Activated naive CD8-positive, alpha-beta T cell treated with anti-CD3 and anti-CD28 coated beads for 36 hours (primary cell): ENCODE measurements at regions not wholly inside any gene's neighbourhood (a gene's known extent, or its start where the extent isn't known, plus 50 kb on each side); places are given as distances from the start of the nearest gene placed in this dataset.
"Not testable (repeated sequence)": the region's sequence is repeated elsewhere in the genome, so short reads cannot be mapped to it uniquely, and the experiment has no call there.

Experiments
- DNase-seq: peaks from one replicate; pipeline ENCODE4 v3.0.0; 2021
- H3K27ac Mint-ChIP-seq: one replicate; pipeline ENCODE4 v1.8.0; 2022; ENCODE audit warnings: mild to moderate bottlenecking, moderate library complexity, mixed read lengths
- H3K27me3 Mint-ChIP-seq: one replicate; pipeline ENCODE4 v1.8.0; 2022; ENCODE audit warnings: mild to moderate bottlenecking, mixed read lengths
- H3K36me3 Mint-ChIP-seq: one replicate; pipeline ENCODE4 v1.8.0; 2021; ENCODE audit warnings: mild to moderate bottlenecking, mixed read lengths
- H3K4me1 Mint-ChIP-seq: one replicate; pipeline ENCODE4 v1.8.0; 2021; ENCODE audit warnings: mixed read lengths
- H3K4me3 Mint-ChIP-seq: one replicate; pipeline ENCODE4 v1.8.0; 2022; ENCODE audit warnings: mild to moderate bottlenecking, moderate library complexity, mixed read lengths
- H3K9me3 Mint-ChIP-seq: one replicate; pipeline ENCODE4 v1.8.0; 2022; ENCODE audit warnings: mixed read lengths

- Mint-ChIP-seq H3K4me1 (no peaks in the 10 kb centered on the region), H3K4me3 (no peak overlapping the region), H3K9me3 (no peaks in the 10 kb centered on the region), H3K36me3 (no peaks in the 10 kb centered on the region), H3K27me3 (no peaks in the 10 kb centered on the region), H3K27ac (no peak overlapping the region)
- no peak for DNase-seq
Observed at GRCh38 chr2:18971628-18972027, 382.3 kb upstream of the NT5C1B start.

DNA sequence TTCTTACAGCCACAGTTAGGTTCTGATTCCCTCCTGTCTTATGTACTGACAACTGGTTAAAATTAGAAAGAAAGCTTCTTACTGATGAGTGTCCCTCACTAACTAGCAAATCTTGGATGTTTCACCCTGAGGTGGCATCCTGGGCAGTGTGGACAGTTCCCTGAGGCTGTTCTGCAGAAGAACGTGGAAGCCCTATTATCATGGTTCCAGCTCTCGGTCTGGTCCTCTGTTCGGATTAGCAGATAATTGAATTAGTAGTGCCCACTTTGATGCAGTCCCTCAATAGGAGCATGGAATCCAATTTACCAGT, 381.7 kb upstream of the NT5C1B start:
- no peaks in the 10 kb centered on the region for H3K27me3 Mint-ChIP-seq
- no peaks in the 10 kb centered on the region for H3K4me1 Mint-ChIP-seq
- no peak for DNase-seq
- no peaks in the 10 kb centered on the region for H3K9me3 Mint-ChIP-seq
- no peaks in the 10 kb centered on the region for H3K36me3 Mint-ChIP-seq
- no peak overlapping the region for H3K27ac Mint-ChIP-seq
- H3K4me3 Mint-ChIP-seq, result no peak overlapping the region

DNA sequence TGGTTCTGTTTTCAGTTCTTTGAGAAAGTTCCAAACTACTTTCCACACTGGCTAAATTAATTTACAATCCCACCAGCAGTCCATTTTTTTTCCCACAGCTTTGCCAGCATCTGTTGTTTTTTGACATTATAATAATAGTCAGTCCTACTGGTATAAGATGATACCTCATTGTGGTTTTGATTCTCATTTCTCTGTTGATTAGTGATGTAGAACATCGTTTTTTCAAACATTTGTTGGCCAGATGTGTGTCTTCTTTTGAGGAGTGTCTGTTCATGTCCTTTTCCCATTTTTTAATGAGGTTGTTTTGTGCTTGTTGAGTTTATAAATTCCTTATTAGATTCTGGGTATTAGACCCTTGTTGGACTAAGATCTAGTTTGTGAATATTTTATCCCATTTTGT, 376.8 kb upstream of the NT5C1B start:
- H3K4me3 Mint-ChIP-seq, result no peak overlapping the region
- no peak overlapping the region for H3K27ac Mint-ChIP-seq
- DNase-seq, result no peak
- H3K27me3 Mint-ChIP-seq, result no peaks in the 10 kb centered on the region
- peaks cover 7% of the 10 kb centered on the region for H3K9me3 Mint-ChIP-seq
- H3K4me1 Mint-ChIP-seq, result no peaks in the 10 kb centered on the region
- H3K36me3 Mint-ChIP-seq, result peaks cover 7% of the 10 kb centered on the region

DNA sequence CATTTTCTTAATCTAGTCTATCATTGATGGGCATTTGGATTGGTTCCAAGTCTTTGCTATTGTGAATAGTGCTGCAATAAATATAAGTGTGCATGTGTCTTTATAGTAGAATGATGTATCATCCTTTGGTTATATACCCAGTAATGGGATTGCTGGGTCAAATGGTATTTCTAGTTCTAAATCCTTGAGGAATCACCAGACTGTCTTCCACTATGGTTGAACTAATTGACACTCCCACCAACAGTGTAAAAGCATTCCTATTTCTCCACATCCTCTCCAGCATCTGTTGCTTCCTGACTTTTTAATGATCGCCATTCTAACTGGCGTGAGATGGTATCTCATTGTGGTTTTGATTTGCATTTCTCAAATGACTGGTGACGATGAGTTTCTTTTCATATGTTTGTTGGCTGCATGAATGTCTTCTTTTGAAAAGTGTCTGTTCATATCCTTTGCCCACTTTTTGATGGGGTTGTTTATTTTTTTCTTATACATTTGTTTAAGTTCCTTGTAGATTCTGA, 374.4 kb upstream of the NT5C1B start:
- not testable (repeated sequence) for H3K27ac Mint-ChIP-seq, H3K4me1 Mint-ChIP-seq, H3K9me3 Mint-ChIP-seq, H3K4me3 Mint-ChIP-seq, DNase-seq, H3K27me3 Mint-ChIP-seq, H3K36me3 Mint-ChIP-seq

DNA sequence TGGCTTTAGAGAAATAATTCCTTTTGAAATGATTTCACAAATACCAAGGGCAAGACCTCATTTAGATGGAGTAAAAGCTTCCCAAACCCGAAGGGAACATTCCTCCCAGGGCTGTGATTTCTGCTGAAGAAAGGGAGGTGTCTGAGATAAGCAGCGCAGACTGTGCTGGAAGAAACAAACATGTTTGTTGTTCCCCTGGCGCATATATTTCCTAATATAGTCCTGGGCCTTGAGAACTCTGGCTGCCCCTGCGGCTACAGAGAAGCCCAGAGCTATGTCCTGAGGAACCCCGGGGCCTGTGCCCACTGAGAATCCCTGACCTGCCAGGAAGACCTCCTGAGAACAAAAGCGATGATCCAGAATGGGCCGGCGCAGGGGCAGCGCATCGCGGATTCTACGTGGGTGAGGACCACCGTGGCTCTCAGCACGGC, 372.6 kb upstream of the NT5C1B start:
- H3K9me3 Mint-ChIP-seq, result peaks cover 7% of the 10 kb centered on the region
- H3K27ac Mint-ChIP-seq, result no peak overlapping the region
- no peak for DNase-seq
- peaks cover 7% of the 10 kb centered on the region for H3K36me3 Mint-ChIP-seq
- no peaks in the 10 kb centered on the region for H3K4me1 Mint-ChIP-seq
- H3K4me3 Mint-ChIP-seq, result no peak overlapping the region
- no peaks in the 10 kb centered on the region for H3K27me3 Mint-ChIP-seq

- peaks cover 7% of the 10 kb centered on the region for H3K9me3 Mint-ChIP-seq
- no peaks in the 10 kb centered on the region for H3K4me1 Mint-ChIP-seq
- H3K4me3 Mint-ChIP-seq, result no peak overlapping the region
- DNase-seq, result no peak
- H3K27me3 Mint-ChIP-seq, result no peaks in the 10 kb centered on the region
- H3K27ac Mint-ChIP-seq, result no peak overlapping the region
- H3K36me3 Mint-ChIP-seq, result peaks cover 7% of the 10 kb centered on the region
Observed at GRCh38 chr2:18959952-18960717, 370.8 kb upstream of the NT5C1B start.

DNA sequence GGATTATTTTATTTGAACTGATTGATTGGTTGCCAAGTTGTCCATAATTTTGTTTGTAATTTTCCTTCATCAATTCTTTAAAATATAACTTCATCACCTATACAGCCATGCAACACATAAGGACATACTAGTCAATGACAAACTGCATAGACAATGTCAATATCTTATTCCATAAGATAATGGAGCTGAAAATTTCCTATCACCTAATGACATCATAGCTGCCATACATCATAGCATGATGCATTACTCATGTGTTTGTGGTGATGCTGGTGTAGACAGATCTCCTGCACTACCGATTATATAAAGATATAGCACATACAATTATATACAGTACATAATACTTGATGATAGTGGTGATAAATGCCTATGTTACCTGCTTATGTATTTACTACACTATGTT, 369.8 kb upstream of the NT5C1B start:
- Mint-ChIP-seq H3K27me3 (no peaks in the 10 kb centered on the region), H3K4me1 (no peaks in the 10 kb centered on the region), H3K27ac (no peak overlapping the region), H3K9me3 (peaks cover 9% of the 10 kb centered on the region), H3K36me3 (peaks cover 9% of the 10 kb centered on the region), H3K4me3 (no peak overlapping the region)
- no peak for DNase-seq

DNA sequence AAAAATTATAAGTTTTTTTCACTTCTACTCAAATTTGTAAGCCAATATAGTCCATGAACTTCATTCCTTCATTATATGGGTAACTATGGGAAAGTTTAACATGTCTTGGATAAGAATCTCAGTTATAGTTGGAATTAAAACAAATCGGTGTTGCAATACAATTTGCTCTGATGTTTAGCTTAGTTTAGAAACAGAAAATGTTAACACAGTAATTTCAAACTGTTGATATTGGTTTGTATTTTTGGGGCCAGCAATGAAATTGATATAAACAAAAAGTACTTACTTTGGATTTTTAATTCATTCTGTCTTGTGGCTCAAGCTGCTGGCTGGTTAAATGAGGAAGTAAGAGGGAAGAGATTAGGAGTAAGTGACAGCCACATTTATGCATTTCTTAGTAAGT, 368.5 kb upstream of the NT5C1B start:
- no peaks in the 10 kb centered on the region for H3K4me1 Mint-ChIP-seq
- H3K36me3 Mint-ChIP-seq, result peaks cover 4% of the 10 kb centered on the region
- H3K4me3 Mint-ChIP-seq, result no peak overlapping the region
- H3K27ac Mint-ChIP-seq, result no peak overlapping the region
- no peak for DNase-seq
- no peaks in the 10 kb centered on the region for H3K27me3 Mint-ChIP-seq
- peaks cover 4% of the 10 kb centered on the region for H3K9me3 Mint-ChIP-seq

DNA sequence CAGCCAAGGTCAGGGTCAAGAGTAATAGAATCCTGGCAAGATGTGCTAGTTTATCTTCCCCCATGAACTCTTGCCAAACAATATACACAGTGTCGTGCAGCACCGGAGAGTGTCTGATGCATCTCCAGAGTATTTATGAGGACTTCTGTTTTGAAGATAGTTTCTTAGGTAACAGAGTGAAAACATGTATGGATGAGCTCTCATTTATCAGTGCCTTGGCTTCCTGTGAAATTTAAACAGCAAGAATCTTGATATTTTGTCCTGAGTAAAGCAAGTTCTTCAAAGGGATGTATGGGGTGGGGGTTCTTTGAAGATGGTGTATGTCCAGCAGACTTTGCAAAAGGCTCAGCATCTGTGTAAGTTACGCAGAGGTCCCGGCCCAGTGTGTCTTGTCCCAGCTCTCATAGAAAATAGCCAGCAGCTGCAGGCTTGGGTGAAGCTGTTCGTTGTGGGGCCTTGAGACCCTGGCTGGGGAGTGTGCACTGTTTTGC, 361.0 kb upstream of the NT5C1B start:
- H3K4me3 Mint-ChIP-seq, result no peak overlapping the region
- DNase-seq, result no peak
- H3K9me3 Mint-ChIP-seq, result peaks cover 4% of the 10 kb centered on the region
- no peaks in the 10 kb centered on the region for H3K27me3 Mint-ChIP-seq
- no peak overlapping the region for H3K27ac Mint-ChIP-seq
- H3K4me1 Mint-ChIP-seq, result no peaks in the 10 kb centered on the region
- H3K36me3 Mint-ChIP-seq, result peaks cover 2% of the 10 kb centered on the region

DNA sequence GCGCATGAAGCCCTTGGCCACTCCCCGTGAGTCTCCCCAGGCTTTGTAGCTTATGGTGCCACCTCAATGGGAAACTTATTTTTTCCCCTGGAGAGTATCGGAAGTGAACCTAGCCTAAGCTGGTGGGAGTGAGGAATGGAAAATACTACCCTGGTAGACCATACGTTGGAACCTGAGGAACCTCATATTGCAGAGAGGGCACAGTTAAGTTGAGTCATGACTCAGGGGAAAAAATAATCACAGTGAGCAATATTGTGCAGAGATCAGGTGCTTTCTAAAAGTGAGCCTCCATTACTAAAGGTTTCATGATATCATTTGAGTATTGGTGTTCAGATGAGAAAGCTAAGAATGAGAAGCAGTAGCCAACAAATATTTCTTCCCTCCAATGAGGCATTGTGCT, 360.5 kb upstream of the NT5C1B start:
- Mint-ChIP-seq H3K4me1 (no peaks in the 10 kb centered on the region), H3K9me3 (peaks cover 2% of the 10 kb centered on the region), H3K27ac (no peak overlapping the region), H3K4me3 (no peak overlapping the region), H3K36me3 (no peaks in the 10 kb centered on the region), H3K27me3 (no peaks in the 10 kb centered on the region)
- no peak for DNase-seq

- Mint-ChIP-seq H3K36me3 (peaks cover 2% of the 10 kb centered on the region), H3K4me1 (no peaks in the 10 kb centered on the region), H3K9me3 (no peaks in the 10 kb centered on the region), H3K4me3 (no peak overlapping the region), H3K27ac (no peak overlapping the region), H3K27me3 (no peaks in the 10 kb centered on the region)
- no peak for DNase-seq
Observed at GRCh38 chr2:18940184-18940583, 350.8 kb upstream of the NT5C1B start.

- not testable (repeated sequence) for DNase-seq, H3K4me3 Mint-ChIP-seq, H3K36me3 Mint-ChIP-seq, H3K27ac Mint-ChIP-seq, H3K27me3 Mint-ChIP-seq, H3K4me1 Mint-ChIP-seq, H3K9me3 Mint-ChIP-seq
Observed at GRCh38 chr2:18939740-18940139, 350.4 kb upstream of the NT5C1B start.

GRCh38 chr2:18934886-18935285, 345.5 kb upstream of the NT5C1B start:
- H3K4me1 Mint-ChIP-seq, result no peaks in the 10 kb centered on the region
- H3K27me3 Mint-ChIP-seq, result no peaks in the 10 kb centered on the region
- H3K36me3 Mint-ChIP-seq, result peaks cover 4% of the 10 kb centered on the region
- no peak overlapping the region for H3K4me3 Mint-ChIP-seq
- no peaks in the 10 kb centered on the region for H3K9me3 Mint-ChIP-seq
- DNase-seq, result no peak
- no peak overlapping the region for H3K27ac Mint-ChIP-seq

GRCh38 chr2:18932853-18933252, 343.5 kb upstream of the NT5C1B start:
- H3K9me3 Mint-ChIP-seq, result no peaks in the 10 kb centered on the region
- H3K27ac Mint-ChIP-seq, result no peak overlapping the region
- H3K4me1 Mint-ChIP-seq, result no peaks in the 10 kb centered on the region
- peaks cover 5% of the 10 kb centered on the region for H3K36me3 Mint-ChIP-seq
- H3K4me3 Mint-ChIP-seq, result no peak overlapping the region
- no peaks in the 10 kb centered on the region for H3K27me3 Mint-ChIP-seq
- DNase-seq, result no peak

DNA sequence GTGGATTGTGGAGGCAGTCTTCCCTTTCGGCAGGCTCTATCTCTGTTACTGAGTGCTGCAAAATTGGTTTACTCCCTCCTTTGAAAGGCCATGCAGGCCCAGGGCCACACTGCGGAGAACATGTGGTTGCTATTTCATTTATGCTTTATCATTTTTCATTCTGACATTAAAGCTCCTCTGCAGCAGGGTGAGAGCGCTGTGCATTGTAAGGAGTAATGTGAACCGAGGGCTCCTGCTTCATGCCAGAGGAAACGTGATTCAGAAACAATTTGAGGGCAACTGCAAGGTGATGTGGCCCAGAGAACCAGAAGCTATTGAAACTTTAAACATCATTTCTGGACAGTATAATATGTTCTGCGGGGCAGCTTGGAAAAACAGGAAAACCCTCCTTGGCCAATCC, 341.6 kb upstream of the NT5C1B start:
- no peaks in the 10 kb centered on the region for H3K4me1 Mint-ChIP-seq
- no peak for DNase-seq
- H3K36me3 Mint-ChIP-seq, result peaks cover 10% of the 10 kb centered on the region
- no peak overlapping the region for H3K4me3 Mint-ChIP-seq
- peaks cover 2% of the 10 kb centered on the region for H3K9me3 Mint-ChIP-seq
- H3K27me3 Mint-ChIP-seq, result no peaks in the 10 kb centered on the region
- no peak overlapping the region for H3K27ac Mint-ChIP-seq

DNA sequence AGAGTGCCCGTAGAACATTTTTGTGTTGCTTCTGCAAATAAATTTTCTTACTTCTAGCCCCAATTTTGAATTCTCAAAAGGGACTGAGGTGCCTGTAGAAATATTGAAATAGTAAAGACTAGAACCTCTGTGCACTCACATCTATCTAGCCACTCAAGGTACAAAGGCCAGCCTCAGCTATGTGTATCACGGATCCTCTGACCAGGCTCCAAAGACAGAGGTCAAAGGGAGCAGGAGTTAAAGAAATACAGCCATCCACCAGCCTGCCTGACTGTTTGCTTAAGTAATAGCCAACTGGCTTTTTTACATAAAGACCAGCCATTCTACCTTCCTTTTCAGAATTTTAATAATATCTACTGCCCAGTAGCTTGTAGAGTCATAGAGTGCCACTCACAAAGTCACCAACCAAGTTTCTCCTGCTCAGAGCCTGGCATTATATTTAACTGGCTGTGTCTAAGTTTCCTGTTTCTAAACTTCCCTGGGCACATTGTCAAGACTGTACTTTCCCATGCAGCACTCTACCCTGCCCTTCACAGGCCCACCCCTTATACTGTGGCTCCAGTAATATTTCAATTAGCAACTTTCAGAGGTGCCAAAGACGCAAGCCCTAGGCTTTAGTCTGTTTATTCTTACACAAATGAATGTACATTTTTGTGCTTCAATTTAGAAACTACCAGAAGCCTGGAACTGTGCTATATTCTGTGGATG, 338.3 kb upstream of the NT5C1B start:
- DNase-seq, result no peak
- no peaks in the 10 kb centered on the region for H3K27me3 Mint-ChIP-seq
- H3K4me3 Mint-ChIP-seq, result no peak overlapping the region
- no peak overlapping the region for H3K27ac Mint-ChIP-seq
- H3K4me1 Mint-ChIP-seq, result no peaks in the 10 kb centered on the region
- H3K36me3 Mint-ChIP-seq, result peaks cover 17% of the 10 kb centered on the region
- peaks cover 2% of the 10 kb centered on the region for H3K9me3 Mint-ChIP-seq
